GM23338 (cell line): ENCODE measurements at regions not wholly inside any gene's neighbourhood (a gene's known extent, or its start where the extent isn't known, plus 50 kb on each side); places are given as distances from the start of the nearest gene placed in this dataset.

Source experiments
- ATAC-seq: fragments of 200-7000 bp; cut with Tn5 transposase; 3 replicates; pipeline ENCODE4 v1.9.1; 2020
- DNase-seq: peaks from one replicate; pipeline ENCODE4 v3.0.0-alpha.2; 2015; ENCODE audit warnings: low spot score
- H2AFZ ChIP-seq: fragments of 200-600 bp; sonication (generic); 2 replicates; pipeline ENCODE4 v1.8.0; 2016; ENCODE audit warnings: antibody characterized with exemption, mild to moderate bottlenecking, moderate library complexity
- H3F3A ChIP-seq: fragments of 200-600 bp; sonication (generic); replicated peaks from 2 replicates; pipeline ENCODE4 v1.8.0; 2017; ENCODE audit warnings: antibody characterized with exemption, mixed run types, low read depth
- H3K27ac ChIP-seq: fragments of 200-600 bp; sonication (generic); 2 replicates; pipeline ENCODE4 v1.6.1; 2016; ENCODE audit warnings: low read depth
- H3K27me3 ChIP-seq: fragments of 200-600 bp; sonication (generic); 2 replicates; pipeline ENCODE4 v1.8.0; 2016; ENCODE audit warnings: mild to moderate bottlenecking, mixed run types, moderate library complexity; ENCODE audit not compliant: insufficient read depth
- H3K36me3 ChIP-seq: fragments of 200-600 bp; sonication (generic); 2 replicates; pipeline ENCODE4 v1.8.0; 2016; ENCODE audit warnings: mild to moderate bottlenecking; ENCODE audit not compliant: insufficient read depth
- H3K4me1 ChIP-seq: fragments of 200-600 bp; sonication (generic); 2 replicates; pipeline ENCODE4 v1.8.0; 2016; ENCODE audit warnings: mild to moderate bottlenecking, moderate library complexity; ENCODE audit not compliant: insufficient read depth
- H3K4me2 ChIP-seq: fragments of 200-600 bp; sonication (generic); 2 replicates; pipeline ENCODE4 v1.7.1; 2017; ENCODE audit warnings: mixed run types
- H3K4me3 ChIP-seq: fragments of 200-600 bp; sonication (generic); 2 replicates; pipeline ENCODE4 v1.6.1; 2016; ENCODE audit warnings: mixed run types
- H3K79me2 ChIP-seq: fragments of 200-600 bp; sonication (generic); replicated peaks from 2 replicates; pipeline ENCODE4 v1.8.0; 2017; ENCODE audit warnings: mild to moderate bottlenecking; ENCODE audit not compliant: insufficient read depth
- H3K9me2 ChIP-seq: fragments of 200-600 bp; sonication (generic); 2 replicates; pipeline ENCODE4 v1.8.0; 2017; ENCODE audit not compliant: insufficient read depth
- H4K20me1 ChIP-seq: fragments of 200-600 bp; sonication (generic); replicated peaks from 2 replicates; pipeline ENCODE4 v1.8.0; 2017; ENCODE audit warnings: mild to moderate bottlenecking; ENCODE audit not compliant: insufficient read depth
- H3K27ac Mint-ChIP-seq: 2 replicates; pipeline ENCODE4 v1.8.0; 2020; ENCODE audit warnings: inconsistent platforms, mild to moderate bottlenecking, moderate library complexity, mixed read lengths
- H3K27me3 Mint-ChIP-seq: 3 replicates; pipeline ENCODE4 v1.8.0; 2022; ENCODE audit warnings: low read depth, mild to moderate bottlenecking, moderate library complexity, mixed read lengths, inconsistent platforms; ENCODE audit not compliant: insufficient read depth, poor library complexity
- H3K36me3 Mint-ChIP-seq: 3 replicates; pipeline ENCODE4 v1.8.0; 2021; ENCODE audit warnings: low read depth, mild to moderate bottlenecking, inconsistent platforms, moderate library complexity, mixed read lengths
- H3K4me1 Mint-ChIP-seq: 3 replicates; pipeline ENCODE4 v1.8.0; 2020; ENCODE audit warnings: mild to moderate bottlenecking, inconsistent platforms, mixed read lengths
- H3K4me3 Mint-ChIP-seq: 3 replicates; pipeline ENCODE4 v1.8.0; 2021; ENCODE audit warnings: moderate library complexity, mild to moderate bottlenecking, inconsistent platforms, mixed read lengths
- H3K9me3 Mint-ChIP-seq: 3 replicates; pipeline ENCODE4 v1.8.0; 2020; ENCODE audit warnings: moderate library complexity, mild to moderate bottlenecking, inconsistent platforms, mixed read lengths
- CTCF ChIP-seq, 2 experiments: fragments of 200-600 bp in 1 of 2; sonication (generic) in 1 of 2; conservative IDR thresholded peaks; 2 replicates each; pipeline versions ENCODE4 v1.5.1 to v1.6.1; 2016 to 2017; ENCODE audit warnings: antibody characterized with exemption in 2 of 2, low read depth in 2 of 2, mild to moderate bottlenecking in 2 of 2, moderate library complexity in 1 of 2
- ETS1 ChIP-seq: IDR thresholded peaks from 2 replicates; pipeline ENCODE4 v1.6.1; 2016; ENCODE audit warnings: antibody characterized with exemption
- EZH2 ChIP-seq: fragments of 200-600 bp; sonication (generic); IDR thresholded peaks from one replicate; pipeline ENCODE4 v1.8.0; 2017; ENCODE audit warnings: antibody characterized with exemption, mild to moderate bottlenecking, low read depth; ENCODE audit not compliant: unreplicated experiment
- JUNB ChIP-seq: IDR thresholded peaks from one replicate; pipeline ENCODE4 v1.6.1; 2016; ENCODE audit warnings: antibody characterized with exemption; ENCODE audit not compliant: unreplicated experiment
- NANOG ChIP-seq: IDR thresholded peaks from 2 replicates; pipeline ENCODE4 v1.6.1; 2016; ENCODE audit warnings: antibody characterized with exemption, borderline replicate concordance
- POLR2AphosphoS5 ChIP-seq: IDR thresholded peaks from 2 replicates; pipeline ENCODE4 v1.6.1; 2016; ENCODE audit warnings: antibody characterized with exemption, low read depth
- STAT1 ChIP-seq: IDR thresholded peaks from one replicate; pipeline ENCODE4 v1.6.1; 2016; ENCODE audit warnings: antibody characterized with exemption; ENCODE audit not compliant: unreplicated experiment
- ZNF114 ChIP-seq: fragments of 250-450 bp; sonication (Bioruptor Pico); IDR thresholded peaks from 2 replicates; pipeline ENCODE4 v1.5.0; 2020; ENCODE audit warnings: mild to moderate bottlenecking, moderate library complexity
- ZNF462 ChIP-seq: fragments of 250-450 bp; sonication (Bioruptor Pico); IDR thresholded peaks from 2 replicates; pipeline ENCODE4 v1.5.0; 2020; ENCODE audit warnings: mild to moderate bottlenecking, moderate library complexity

GRCh38 chr1:115577513-115577912, 64.3 kb upstream of the VANGL1 start:
- Mint-ChIP-seq H3K36me3 (peaks cover 17% of the 10 kb centered on the region), H3K9me3 (peaks cover 33% of the 10 kb centered on the region), H3K4me3 (no peak overlapping the region), H3K27ac (no peak overlapping the region), H3K27me3 (peaks cover 2% of the 10 kb centered on the region), H3K4me1 (no peaks in the 10 kb centered on the region)
- TF ChIP-seq ZNF114 (CRISPR knock-in tag): no peak
- no peak for TF ChIP-seq POLR2AphosphoS5
- no peak for TF ChIP-seq ETS1
- no peak for TF ChIP-seq JUNB
- TF ChIP-seq CTCF (conservative IDR thresholded peaks at IDR 0.05; ENCODE audit: low read depth in 2 of 2): no peak
- TF ChIP-seq NANOG: no peak
- no peak for TF ChIP-seq EZH2
- TF ChIP-seq ZNF462: no peak
- no peak for TF ChIP-seq STAT1
- Histone ChIP-seq H3K27me3 (no peaks in the 10 kb centered on the region), H3K4me3 (no peak overlapping the region), H3K4me1 (no peaks in the 10 kb centered on the region), H3F3A (no peaks in the 10 kb centered on the region), H3K9me2 (peaks cover 11% of the 10 kb centered on the region; the same call in 1 of the 2 replicates), H2AFZ (no peak overlapping the region), H3K79me2 (no peaks in the 10 kb centered on the region), H4K20me1 (no peaks in the 10 kb centered on the region), H3K36me3 (peaks cover 3% of the 10 kb centered on the region; the same call in 1 of the 2 replicates), H3K27ac (no peak overlapping the region), H3K4me2 (no peak overlapping the region)
- no peak for ATAC-seq
- DNase-seq: no peak
